ENCODE measurements at regions not wholly inside any gene's neighbourhood (a gene's known extent, or its start where the extent isn't known, plus 50 kb on each side); places are given as distances from the start of the nearest gene placed in this dataset.
A peak's percentile ranks its signal among the peaks of the same experiment; 100 is the strongest.

GRCh38 chr14:95597784-95598211 is 62.9 kb downstream of the GLRX5 start:
- DNase-seq = peak in 3 of 7 donors; percentile 21 to 77 (median 28)
- TF ChIP-seq CTCF (IDR thresholded peaks at IDR 0.05) (no peak), POLR2A (IDR thresholded peaks at IDR 0.05) (no peak)
- no peaks in the 10 kb centered on the region for H3K4me1 ChIP-seq (replicated peaks in 1 of 2)
- no peaks in the 10 kb centered on the region for H3K9me3 ChIP-seq (replicated peaks in 1 of 3)
- peaks cover 6% of the 10 kb centered on the region for H3K27me3 ChIP-seq
- 8 to 17% (median 11%) methylated on average over 11 to 20 of the region's 20 CpGs for WGBS, 4 donors
- no peak overlapping the region for H3K4me3 ChIP-seq
- intact Hi-C loops (cut with DNase I) = no loop called here
- no peaks in the 10 kb centered on the region for H3K36me3 ChIP-seq (replicated peaks in 1 of 2)
- peak overlapping the region in 1 of 5 donors; percentile 62 for H3K27ac ChIP-seq

- H3K36me3 ChIP-seq (replicated peaks in 1 of 2) = no peaks in the 10 kb centered on the region
Observed at GRCh38 chr14:95601650-95602049, 66.8 kb downstream of the GLRX5 start.

GRCh38 chr14:95603415-95603814 is 68.6 kb downstream of the GLRX5 start:
- DNase-seq = no peak
- no peak for TF ChIP-seq CTCF (IDR thresholded peaks at IDR 0.05)
- TF ChIP-seq POLR2A (IDR thresholded peaks at IDR 0.05) = no peak
- 83 to 98% (median 90%) methylated on average over 2 of the region's 2 CpGs for WGBS, 4 donors
- Histone ChIP-seq H3K9me3 (replicated peaks in 1 of 3) (no peaks in the 10 kb centered on the region), H3K4me1 (replicated peaks in 1 of 2) (no peaks in the 10 kb centered on the region), H3K4me3 (no peak overlapping the region), H3K36me3 (replicated peaks in 1 of 2) (no peaks in the 10 kb centered on the region), H3K27me3 (peaks cover 6% of the 10 kb centered on the region), H3K27ac (no peak overlapping the region)
- intact Hi-C loops (cut with DNase I) = no loop called here

More at GRCh38 chr14:95601650-95602049, 66.8 kb downstream of the GLRX5 start:
- intact Hi-C loops (cut with DNase I) = no loop called here
- DNase-seq = no peak
- WGBS, 4 donors = 25 to 38% (median 26%) methylated on average over 3 of the region's 3 CpGs
- no peak overlapping the region for H3K27ac ChIP-seq
- H3K4me1 ChIP-seq (replicated peaks in 1 of 2) = no peaks in the 10 kb centered on the region
- peaks cover 6% of the 10 kb centered on the region for H3K27me3 ChIP-seq
- TF ChIP-seq POLR2A (IDR thresholded peaks at IDR 0.05) (no peak), CTCF (IDR thresholded peaks at IDR 0.05) (no peak)
- no peak overlapping the region for H3K4me3 ChIP-seq
- H3K9me3 ChIP-seq (replicated peaks in 1 of 3) = no peaks in the 10 kb centered on the region

- Histone ChIP-seq H3K27me3 (no peaks in the 10 kb centered on the region), H3K36me3 (replicated peaks in 1 of 2) (no peaks in the 10 kb centered on the region), H3K27ac (no peak overlapping the region), H3K4me1 (replicated peaks in 1 of 2) (no peaks in the 10 kb centered on the region), H3K4me3 (no peak overlapping the region), H3K9me3 (replicated peaks in 1 of 3) (no peaks in the 10 kb centered on the region)
- 79 to 94% (median 86%) methylated on average over 2 of the region's 2 CpGs for WGBS, 4 donors
- TF ChIP-seq CTCF (IDR thresholded peaks at IDR 0.05) = no peak
- TF ChIP-seq POLR2A (IDR thresholded peaks at IDR 0.05) = no peak
- intact Hi-C loops (cut with DNase I) = loop anchor here (5.0 kb wide), 2 partner anchors 76 to 81 kb away; partner anchors contain the start of gene TCL1B (in 1 of the 2)
- DNase-seq = no peak
Observed at GRCh38 chr14:95606266-95606665, 71.4 kb downstream of the GLRX5 start.

All from adrenal gland (tissue), 9 donors.